ENCODE measurements at regions not wholly inside any gene's neighbourhood (a gene's known extent, or its start where the extent isn't known, plus 50 kb on each side); places are given as distances from the start of the nearest gene placed in this dataset.

DNA sequence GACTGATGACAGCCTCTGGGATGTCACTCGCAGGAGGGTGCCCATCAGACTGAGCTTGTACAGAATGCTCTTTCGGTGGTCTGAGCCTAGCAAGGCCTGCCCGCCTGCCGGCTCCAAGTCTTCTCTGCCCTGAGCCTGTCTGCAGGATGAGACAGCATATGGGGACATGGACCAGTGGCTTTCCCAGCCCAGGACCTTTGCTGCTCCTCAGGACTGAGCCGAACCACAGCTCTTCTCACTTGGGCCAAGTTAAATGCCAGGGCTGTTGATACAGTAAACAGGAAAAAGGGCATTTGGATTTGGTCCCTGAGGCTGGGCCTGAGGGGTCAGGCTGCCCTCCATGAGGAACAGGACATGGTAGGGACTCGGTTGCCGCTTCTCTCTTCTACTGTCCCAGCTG lies 64.3 kb upstream of the EPS8L3 start:
- 88% methylated on average over 7 of the region's 7 CpGs for WGBS (ENCODE audit: missing lambda C conversion rate)
- no peak overlapping the region for H3K4me3 ChIP-seq
- no peak for DNase-seq (ENCODE audit: low read depth in 1 of 2, low spot score in 1 of 2)
- H3K9me3 ChIP-seq, result no peaks in the 10 kb centered on the region
- no peak overlapping the region for H3K4me2 ChIP-seq
- no peak for ATAC-seq
- H3K4me1 ChIP-seq, result peaks cover 56% of the 10 kb centered on the region
- ChIA-PET POLR2A (no interaction called here), CTCF (no interaction called here)
- H3K27ac ChIP-seq, result peak overlapping the region; percentile 41 to 98; a peak in 5 of 6 replicates
- no peak for FAIRE-seq
- TF ChIP-seq USF2 (IDR thresholded peaks at IDR 0.05) (no peak), HDAC2 (IDR thresholded peaks at IDR 0.05) (no peak), ESRRA (IDR thresholded peaks at IDR 0.05; ENCODE audit: borderline replicate concordance, low read length) (no peak)

GRCh38 chr1:109827466-109827865 lies 63.7 kb upstream of the EPS8L3 start:
- ATAC-seq (no peak), DNase-seq (ENCODE audit: low read depth in 1 of 2, low spot score in 1 of 2) (no peak), FAIRE-seq (no peak)
- peak overlapping the region; percentile 21; the same call in 1 of the 3 replicates for H3K4me2 ChIP-seq
- POLR2A ChIA-PET, result no interaction called here
- peak overlapping the region; percentile 41 to 98; a peak in 5 of 6 replicates for H3K27ac ChIP-seq
- H3K9me3 ChIP-seq, result no peaks in the 10 kb centered on the region
- H3K4me3 ChIP-seq, result no peak overlapping the region
- no peak for TF ChIP-seq HOXB5 (CRISPR knock-in tag; IDR thresholded peaks at IDR 0.05)
- TF ChIP-seq MAX (IDR thresholded peaks at IDR 0.05), result 0 out of 2 replicates have a peak, but pooled peaks have one; percentile 21
- no peak for TF ChIP-seq FOSL2 (IDR thresholded peaks at IDR 0.05)
- peak; percentile 5; the same call in 1 of the 2 replicates for TF ChIP-seq FOSL2 (CRISPR knock-in tag; IDR thresholded peaks at IDR 0.05)
- CTCF ChIA-PET, result interaction anchor here (1.7 to 3.0 kb wide), 2 partner anchors 153 to 157 kb away, joined by 5 to 9 read pairs; partner anchors contain the start of gene AHCYL1
- WGBS (ENCODE audit: missing lambda C conversion rate), result 66% methylated on average over 4 of the region's 4 CpGs
- H3K4me1 ChIP-seq, result peaks cover 61% of the 10 kb centered on the region

DNA sequence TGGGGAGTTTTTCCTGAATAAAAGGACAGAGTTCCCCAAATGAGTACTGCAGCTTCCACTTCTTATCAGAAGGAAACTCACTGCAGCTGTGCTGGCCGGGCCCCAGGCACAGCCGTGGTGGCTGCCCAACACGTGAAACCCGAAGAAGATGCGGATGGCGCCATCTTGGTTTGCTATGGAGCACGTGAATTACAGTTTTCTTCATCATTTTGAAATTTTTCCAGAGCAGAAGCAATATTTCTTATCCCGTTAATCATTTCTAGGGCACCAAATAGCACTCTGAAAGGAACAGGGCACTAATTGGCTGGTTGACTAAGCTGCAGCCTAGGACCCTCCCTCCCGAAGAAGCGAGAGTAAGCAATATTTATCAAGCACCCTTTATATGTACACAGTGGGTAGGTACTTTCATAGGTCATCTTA lies 63.2 kb upstream of the EPS8L3 start:
- ATAC-seq (no peak), FAIRE-seq (no peak), DNase-seq (ENCODE audit: low read depth in 1 of 2, low spot score in 1 of 2) (no peak)
- Histone ChIP-seq H3K27ac (peak overlapping the region; percentile 41 to 98; a peak in 5 of 6 replicates), H3K9me3 (no peaks in the 10 kb centered on the region), H3K4me1 (peaks cover 67% of the 10 kb centered on the region), H3K4me2 (peak overlapping the region; percentile 21; the same call in 1 of the 3 replicates), H3K4me3 (no peak overlapping the region)
- CTCF ChIA-PET, result interaction anchor here (1.7 to 3.0 kb wide), 3 partner anchors 35 to 158 kb away, joined by 3 to 9 read pairs (median 5); partner anchors contain the start of gene AHCYL1
- POLR2A ChIA-PET, result interaction anchor here (0.6 kb wide), 1 partner anchor 14 kb away, joined by 3 read pairs; no protein-coding TSS in a partner anchor
- WGBS (ENCODE audit: missing lambda C conversion rate), result 96% methylated on average over 10 of the region's 10 CpGs
- TF ChIP-seq HEYL (CRISPR knock-in tag; IDR thresholded peaks at IDR 0.05) (no peak), JUNB (IDR thresholded peaks at IDR 0.05) (no peak), KDM5A (IDR thresholded peaks at IDR 0.05) (no peak)

- POLR2A ChIA-PET, result interaction anchor here (0.6 kb wide), 1 partner anchor 14 kb away, joined by 3 read pairs; no protein-coding TSS in a partner anchor
- peaks cover 72% of the 10 kb centered on the region for H3K4me1 ChIP-seq
These were observed 62.7 kb upstream of the EPS8L3 start for GRCh38 chr1:109826446-109826845.

More at GRCh38 chr1:109826446-109826845, 62.7 kb upstream of the EPS8L3 start:
- FAIRE-seq (no peak), ATAC-seq (no peak), DNase-seq (ENCODE audit: low read depth in 1 of 2, low spot score in 1 of 2) (no peak)
- Histone ChIP-seq H3K4me3 (no peak overlapping the region), H3K4me2 (no peak overlapping the region), H3K27ac (peak overlapping the region; percentile 41 to 98; a peak in 5 of 6 replicates), H3K9me3 (no peaks in the 10 kb centered on the region)
- CTCF ChIA-PET, result interaction anchor here (1.2 to 3.0 kb wide), 4 partner anchors 12 to 159 kb away, joined by 3 to 9 read pairs (median 4); partner anchors contain the start of gene AHCYL1
- TF ChIP-seq HES2 (IDR thresholded peaks at IDR 0.05) (no peak), KDM1A (IDR thresholded peaks at IDR 0.05; ENCODE audit: low read depth) (no peak), HEYL (CRISPR knock-in tag; IDR thresholded peaks at IDR 0.05) (no peak), GATA3 (IDR thresholded peaks at IDR 0.05; ENCODE audit: borderline replicate concordance) (no peak), TFCP2L1 (CRISPR knock-in tag; IDR thresholded peaks at IDR 0.05) (no peak), EHMT2 (IDR thresholded peaks at IDR 0.05; ENCODE audit: low read depth) (no peak), POLR2AphosphoS2 (conservative IDR thresholded peaks at IDR 0.05; ENCODE audit: low read length) (no peak), HDAC2 (IDR thresholded peaks at IDR 0.05) (no peak), CEBPB (IDR thresholded peaks at IDR 0.05) (no peak), ZSCAN20 (CRISPR knock-in tag; IDR thresholded peaks at IDR 0.05) (no peak), HOXB13 (CRISPR knock-in tag; IDR thresholded peaks at IDR 0.05; ENCODE audit: low read depth) (no peak), SMC3 (IDR thresholded peaks at IDR 0.05) (no peak)

Data from A549 (cell line).